HFF-Myc (cell line): ENCODE measurements at regions not wholly inside any gene's neighbourhood (a gene's known extent, or its start where the extent isn't known, plus 50 kb on each side); places are given as distances from the start of the nearest gene placed in this dataset.

Experiments used
- DNase-seq: peaks from one replicate; pipeline ENCODE4 v3.0.0-alpha.2; 2011; ENCODE audit warnings: low read depth; ENCODE audit errors: extremely low read depth
- H3K4me3 ChIP-seq: replicated peaks from 2 replicates; pipeline ENCODE4 v1.5.1; 2011; ENCODE audit warnings: low read depth, mild to moderate bottlenecking, control low read depth, low read length
- CTCF ChIP-seq: IDR thresholded peaks from 2 replicates; pipeline ENCODE4 v1.5.1; 2012; ENCODE audit warnings: mild to moderate bottlenecking, low read depth, low read length, control low read depth; ENCODE audit errors: missing control alignments

DNA sequence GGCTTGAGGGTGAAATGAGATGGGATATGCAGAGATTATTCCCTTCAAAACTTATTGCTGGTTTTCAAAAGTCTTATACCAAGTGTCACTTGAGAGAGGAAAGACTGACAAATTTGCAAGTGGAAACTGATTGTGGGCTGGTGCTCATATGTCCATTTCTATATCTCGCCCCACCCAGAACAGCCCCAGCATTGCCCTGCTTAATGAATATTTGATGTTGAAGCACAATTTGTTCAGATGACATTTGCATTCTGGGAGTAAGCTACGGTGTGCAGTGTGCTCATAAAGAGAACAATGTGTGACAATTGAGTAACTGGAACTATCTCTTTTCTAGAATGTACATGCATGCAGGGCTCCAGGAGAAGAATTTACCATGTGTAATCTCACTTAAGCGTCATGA is 223.5 kb upstream of the TRPC5 start:
- no peak for TF ChIP-seq CTCF
- no peak overlapping the region for H3K4me3 ChIP-seq

DNA sequence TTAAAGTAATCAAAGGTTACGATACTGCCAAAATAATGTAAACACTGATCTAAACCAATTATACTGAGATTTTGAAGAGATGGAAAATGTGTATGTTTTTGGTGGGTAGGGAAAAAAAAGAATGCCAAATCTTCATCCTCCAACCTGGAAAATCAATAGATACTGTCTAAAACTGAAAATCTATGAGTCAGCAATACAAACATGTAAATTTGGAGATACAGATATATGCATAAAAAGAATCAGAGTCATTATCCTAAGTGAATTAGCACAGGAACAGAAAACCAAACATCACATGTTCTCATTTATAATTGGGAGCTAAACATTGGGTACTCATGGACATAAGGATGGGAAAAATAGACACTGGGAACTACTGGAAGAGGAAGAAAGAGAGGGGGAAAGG is 197.4 kb upstream of the TRPC5 start:
- no peak overlapping the region for H3K4me3 ChIP-seq
- DNase-seq, result no peak
- no peak for TF ChIP-seq CTCF

More for the DNA sequence above, 223.5 kb upstream of the TRPC5 start:
- no peak for DNase-seq

- H3K4me3 ChIP-seq, result no peak overlapping the region
- no peak for DNase-seq
- TF ChIP-seq CTCF, result no peak
These were observed 188.4 kb upstream of the TRPC5 start for GRCh38 chrX:112270991-112271390.

- DNase-seq, result no peak
- TF ChIP-seq CTCF, result no peak
- H3K4me3 ChIP-seq, result no peak overlapping the region
These were observed 183.6 kb upstream of the TRPC5 start for GRCh38 chrX:112266136-112266535.

DNA sequence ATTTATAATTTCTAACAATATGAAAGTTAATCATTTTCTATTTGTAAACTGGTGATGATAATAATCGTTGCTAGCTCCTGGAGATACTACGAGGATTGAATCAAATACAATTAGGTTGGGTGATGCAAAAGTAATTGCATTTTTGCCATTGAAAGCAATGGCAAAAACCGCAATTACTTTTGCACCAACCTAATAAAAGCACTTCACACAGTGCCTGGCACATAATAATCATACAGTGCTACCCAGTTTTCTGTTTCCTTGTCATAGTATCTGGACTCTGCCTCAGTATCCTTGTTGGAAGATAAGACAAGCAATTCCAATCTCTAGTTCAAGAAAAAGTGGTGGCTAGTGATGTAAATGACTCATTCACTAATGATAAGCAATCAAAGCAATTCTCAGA is 176.8 kb upstream of the TRPC5 start:
- DNase-seq, result no peak
- no peak for TF ChIP-seq CTCF
- no peak overlapping the region for H3K4me3 ChIP-seq

DNA sequence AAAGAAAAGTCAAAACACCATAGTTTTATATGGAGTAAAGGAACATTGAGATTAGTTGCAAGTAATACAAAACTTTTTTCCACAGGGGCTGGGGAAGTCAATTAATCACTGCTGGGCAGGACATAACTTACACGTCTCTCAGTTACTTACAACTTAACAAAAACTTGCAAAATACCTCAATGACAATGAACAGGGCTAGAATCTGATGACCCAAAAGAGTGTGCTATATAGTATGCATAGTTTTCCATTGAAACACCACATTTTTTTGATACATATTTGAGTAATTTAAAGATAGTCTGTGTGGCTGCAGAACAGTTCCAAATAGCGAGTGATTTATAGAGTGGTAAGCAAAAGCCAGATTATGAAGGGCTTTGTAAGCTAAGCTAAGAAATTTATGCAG is 172.3 kb upstream of the TRPC5 start:
- TF ChIP-seq CTCF, result no peak
- no peak for DNase-seq
- no peak overlapping the region for H3K4me3 ChIP-seq

- DNase-seq, result no peak
- no peak overlapping the region for H3K4me3 ChIP-seq
- TF ChIP-seq CTCF, result no peak
These were observed 165.1 kb upstream of the TRPC5 start for GRCh38 chrX:112247714-112248113.
